A549 (cell line): ENCODE measurements at regions not wholly inside any gene's neighbourhood (a gene's known extent, or its start where the extent isn't known, plus 50 kb on each side); places are given as distances from the start of the nearest gene placed in this dataset.

Experiments
- BHLHE40 ChIP-seq: IDR thresholded peaks from 2 replicates; pipeline ENCODE4 v1.6.1; 2012; ENCODE audit warnings: low read depth, low read length, inconsistent platforms
- CBX2 ChIP-seq: fragments of 200-600 bp; sonication (generic); IDR thresholded peaks from 2 replicates; pipeline ENCODE4 v1.6.1; 2016; ENCODE audit warnings: low read depth, mild to moderate bottlenecking, borderline replicate concordance
- CBX8 ChIP-seq: fragments of 200-600 bp; sonication (generic); IDR thresholded peaks from 2 replicates; pipeline ENCODE4 v1.6.1; 2016
- CEBPB ChIP-seq, 2 experiments: fragments of >200 bp in 1 of 2; sonication (Bioruptor Twin) in 1 of 2; formaldehyde crosslinking in 1 of 2; IDR thresholded peaks; 2 replicates each; pipeline ENCODE4 v1.6.1; 2012 to 2016
- EP300 ChIP-seq, 2 experiments: fragments of >200 bp; sonication (Bioruptor Twin); formaldehyde crosslinking; IDR thresholded peaks; 2 replicates in 1 of 2; 3 replicates in 1 of 2; pipeline ENCODE4 v1.6.1; 2016 to 2017
- HOXA7 ChIP-seq: fragments of 250-450 bp; sonication (Bioruptor Pico); IDR thresholded peaks from 2 replicates; pipeline ENCODE4 v1.5.0; 2020; ENCODE audit warnings: mild to moderate bottlenecking, moderate library complexity
- POLR2A ChIP-seq: IDR thresholded peaks from 2 replicates; pipeline ENCODE4 v1.6.1; 2012; ENCODE audit warnings: mild to moderate bottlenecking, low read length
- RFX5 ChIP-seq: fragments of 450-650 bp; IDR thresholded peaks from 2 replicates; pipeline ENCODE4 v1.7.1; 2014; ENCODE audit warnings: antibody characterized with exemption, mild to moderate bottlenecking, moderate library complexity
- SREBF2 ChIP-seq: fragments of 450-650 bp; IDR thresholded peaks from 2 replicates; pipeline ENCODE4 v1.6.1; 2014; ENCODE audit warnings: mild to moderate bottlenecking, moderate library complexity
- ZC3H11A ChIP-seq: fragments of 450-650 bp; IDR thresholded peaks from 2 replicates; pipeline ENCODE4 v1.6.1; 2014; ENCODE audit warnings: antibody characterized with exemption, mild to moderate bottlenecking
- TF ChIP-seq, protein P1 (sequence below): fragments of >200 bp; sonication (Bioruptor Twin); formaldehyde crosslinking; IDR thresholded peaks from 3 replicates; pipeline ENCODE4 v1.5.1; 2016
- TF ChIP-seq, protein P2 (sequence below): IDR thresholded peaks from 2 replicates; pipeline ENCODE4 v1.6.1; 2012; ENCODE audit warnings: low read depth, borderline replicate concordance

GRCh38 chr22:27676545-27677213, 124.9 kb downstream of the MN1 start:
- TF ChIP-seq, protein P1, sequence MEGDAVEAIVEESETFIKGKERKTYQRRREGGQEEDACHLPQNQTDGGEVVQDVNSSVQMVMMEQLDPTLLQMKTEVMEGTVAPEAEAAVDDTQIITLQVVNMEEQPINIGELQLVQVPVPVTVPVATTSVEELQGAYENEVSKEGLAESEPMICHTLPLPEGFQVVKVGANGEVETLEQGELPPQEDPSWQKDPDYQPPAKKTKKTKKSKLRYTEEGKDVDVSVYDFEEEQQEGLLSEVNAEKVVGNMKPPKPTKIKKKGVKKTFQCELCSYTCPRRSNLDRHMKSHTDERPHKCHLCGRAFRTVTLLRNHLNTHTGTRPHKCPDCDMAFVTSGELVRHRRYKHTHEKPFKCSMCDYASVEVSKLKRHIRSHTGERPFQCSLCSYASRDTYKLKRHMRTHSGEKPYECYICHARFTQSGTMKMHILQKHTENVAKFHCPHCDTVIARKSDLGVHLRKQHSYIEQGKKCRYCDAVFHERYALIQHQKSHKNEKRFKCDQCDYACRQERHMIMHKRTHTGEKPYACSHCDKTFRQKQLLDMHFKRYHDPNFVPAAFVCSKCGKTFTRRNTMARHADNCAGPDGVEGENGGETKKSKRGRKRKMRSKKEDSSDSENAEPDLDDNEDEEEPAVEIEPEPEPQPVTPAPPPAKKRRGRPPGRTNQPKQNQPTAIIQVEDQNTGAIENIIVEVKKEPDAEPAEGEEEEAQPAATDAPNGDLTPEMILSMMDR: no peak
- TF ChIP-seq HOXA7 (no peak), POLR2A (no peak), RFX5 (no peak), SREBF2 (no peak), ZC3H11A (no peak), CEBPB (IDR thresholded peaks at IDR 0.05) (no peak), BHLHE40 (no peak), CBX2 (no peak), EP300 (IDR thresholded peaks at IDR 0.05) (no peak), CBX8 (no peak)
- TF ChIP-seq, protein P2, sequence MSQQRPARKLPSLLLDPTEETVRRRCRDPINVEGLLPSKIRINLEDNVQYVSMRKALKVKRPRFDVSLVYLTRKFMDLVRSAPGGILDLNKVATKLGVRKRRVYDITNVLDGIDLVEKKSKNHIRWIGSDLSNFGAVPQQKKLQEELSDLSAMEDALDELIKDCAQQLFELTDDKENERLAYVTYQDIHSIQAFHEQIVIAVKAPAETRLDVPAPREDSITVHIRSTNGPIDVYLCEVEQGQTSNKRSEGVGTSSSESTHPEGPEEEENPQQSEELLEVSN: no peak
